ENCODE measurements at regions not wholly inside any gene's neighbourhood (a gene's known extent, or its start where the extent isn't known, plus 50 kb on each side); places are given as distances from the start of the nearest gene placed in this dataset.
"Not testable (repeated sequence)": the region's sequence is repeated elsewhere in the genome, so short reads cannot be mapped to it uniquely, and the experiment has no call there.

DNA sequence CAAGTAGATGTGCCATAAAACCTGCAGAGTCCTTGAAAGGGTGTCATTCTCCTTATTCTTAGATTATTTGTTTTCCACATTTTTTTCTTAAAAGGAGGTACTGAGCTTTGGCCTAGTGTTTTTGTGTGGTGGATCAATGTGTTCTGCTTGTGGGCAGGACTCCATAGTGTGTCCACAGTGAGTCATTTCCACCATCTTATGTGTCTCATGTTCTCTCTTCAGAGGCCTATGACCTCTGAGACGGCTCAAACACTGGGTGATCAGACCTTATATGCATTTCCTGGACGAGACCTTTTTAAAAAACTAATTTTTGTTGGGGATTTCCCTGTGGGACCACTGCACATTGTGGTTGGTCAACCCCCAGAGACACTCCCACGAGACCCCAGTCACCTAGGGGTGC is 93.4 kb downstream of the CHCHD4 start:
- in situ Hi-C loops (cut with HindIII; ENCODE audit: low sequenced_read_pairs) = no loop called here
- H3K4me3 ChIP-seq (ENCODE audit: low read depth, low read length) = no peak overlapping the region
- no peak for DNase-seq (ENCODE audit: low read depth)
- no peak for TF ChIP-seq CTCF (IDR thresholded peaks at IDR 0.05; ENCODE audit: low read depth, low read length, missing control alignments)

DNA sequence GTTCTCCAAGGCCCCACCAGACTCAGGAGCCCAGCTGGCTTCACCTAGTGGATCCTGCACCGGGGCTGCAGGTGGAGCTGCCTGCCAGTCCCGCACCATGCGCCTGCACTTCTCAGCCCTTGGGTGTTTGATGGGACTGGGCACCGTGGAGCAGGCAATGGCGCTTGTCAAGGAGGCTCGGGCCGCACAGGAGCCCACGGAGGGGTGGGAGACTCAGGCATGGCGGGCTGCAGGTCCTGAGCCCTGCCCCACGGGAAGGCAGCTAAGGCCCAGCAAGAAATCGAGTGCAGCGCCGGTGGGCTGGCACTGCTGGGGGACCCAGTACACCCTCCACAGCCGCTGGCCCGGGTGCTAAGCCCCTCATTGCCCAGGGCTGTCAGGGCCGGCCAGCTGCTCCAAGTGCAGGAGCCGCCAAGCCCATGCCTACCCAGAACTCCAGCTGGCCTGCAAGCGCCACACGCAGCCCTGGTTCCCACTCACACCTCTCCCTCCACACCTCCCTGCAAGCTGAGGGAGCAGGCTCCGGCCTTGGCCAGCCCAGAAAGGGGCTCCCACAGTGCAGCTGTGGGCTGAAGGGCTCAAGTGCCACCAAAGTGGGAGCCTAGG is 95.2 kb downstream of the CHCHD4 start:
- H3K4me3 ChIP-seq (ENCODE audit: low read depth, low read length); DNase-seq (ENCODE audit: low read depth); in situ Hi-C loops (cut with HindIII; ENCODE audit: low sequenced_read_pairs): not testable (repeated sequence)

GRCh38 chr3:14028122-14028521 is 96.5 kb downstream of the CHCHD4 start:
- DNase-seq (ENCODE audit: low read depth); in situ Hi-C loops (cut with HindIII; ENCODE audit: low sequenced_read_pairs); H3K4me3 ChIP-seq (ENCODE audit: low read depth, low read length): not testable (repeated sequence)

DNA sequence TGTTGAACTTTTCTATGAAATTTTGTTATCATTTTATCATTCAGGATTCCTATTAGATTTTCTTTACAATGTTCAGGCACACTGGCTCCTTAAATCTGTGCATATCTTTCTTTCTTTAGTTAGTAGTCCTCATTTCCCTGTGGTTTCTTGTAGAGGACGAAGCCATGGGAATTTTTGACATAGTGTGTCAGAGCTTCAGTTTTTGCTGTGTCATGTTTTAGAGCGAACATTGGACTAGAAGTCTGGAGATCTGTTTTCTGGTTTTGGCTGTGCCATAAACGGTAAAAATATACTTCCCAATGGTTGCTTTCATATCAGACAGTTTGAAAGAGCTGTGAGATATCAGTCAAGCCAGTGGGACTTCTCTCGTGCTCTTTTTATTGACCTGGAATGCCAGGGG is 105.2 kb downstream of the CHCHD4 start:
- H3K4me3 ChIP-seq (ENCODE audit: low read depth, low read length) = no peak overlapping the region
- DNase-seq (ENCODE audit: low read depth) = no peak
- in situ Hi-C loops (cut with HindIII; ENCODE audit: low sequenced_read_pairs) = no loop called here
- no peak for TF ChIP-seq CTCF (IDR thresholded peaks at IDR 0.05; ENCODE audit: low read depth, low read length, missing control alignments)

GRCh38 chr3:14016900-14017475 is 107.7 kb downstream of the CHCHD4 start:
- H3K4me3 ChIP-seq (ENCODE audit: low read depth, low read length) = no peak overlapping the region
- no peak for DNase-seq (ENCODE audit: low read depth)
- no peak for TF ChIP-seq CTCF (IDR thresholded peaks at IDR 0.05; ENCODE audit: low read depth, low read length, missing control alignments)
- in situ Hi-C loops (cut with HindIII; ENCODE audit: low sequenced_read_pairs) = no loop called here

DNA sequence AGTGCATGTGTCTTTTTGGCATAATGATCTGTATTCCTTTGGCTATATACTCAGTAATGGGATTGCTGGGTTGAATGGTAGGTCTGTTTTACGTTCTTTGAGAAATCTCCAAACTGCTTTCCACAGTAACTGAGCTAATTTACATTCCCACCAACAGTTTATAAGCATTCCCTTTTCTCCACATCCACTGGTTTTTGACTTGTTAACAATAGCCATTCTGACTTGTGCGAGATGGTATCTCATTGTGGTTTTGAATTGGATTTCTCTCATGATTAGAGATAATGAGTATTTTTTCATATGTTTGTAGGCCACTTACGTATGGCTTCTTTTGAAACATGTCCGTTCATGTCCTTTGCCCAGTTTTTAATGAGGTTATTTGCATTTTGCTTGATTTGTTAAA is 117.7 kb downstream of the CHCHD4 start:
- no peak for TF ChIP-seq CTCF (IDR thresholded peaks at IDR 0.05; ENCODE audit: low read depth, low read length, missing control alignments)
- no peak overlapping the region for H3K4me3 ChIP-seq (ENCODE audit: low read depth, low read length)
- no peak for DNase-seq (ENCODE audit: low read depth)
- in situ Hi-C loops (cut with HindIII; ENCODE audit: low sequenced_read_pairs) = no loop called here

- no peak for TF ChIP-seq CTCF (IDR thresholded peaks at IDR 0.05; ENCODE audit: low read depth, low read length, missing control alignments)
- no peak for DNase-seq (ENCODE audit: low read depth)
- in situ Hi-C loops (cut with HindIII; ENCODE audit: low sequenced_read_pairs) = no loop called here
- no peak overlapping the region for H3K4me3 ChIP-seq (ENCODE audit: low read depth, low read length)
Observed at GRCh38 chr3:14001136-14001535, 121.3 kb upstream of the WNT7A start.

GRCh38 chr3:14000556-14000955 is 120.7 kb upstream of the WNT7A start:
- H3K4me3 ChIP-seq (ENCODE audit: low read depth, low read length) = no peak overlapping the region
- TF ChIP-seq CTCF (IDR thresholded peaks at IDR 0.05; ENCODE audit: low read depth, low read length, missing control alignments) = no peak
- DNase-seq (ENCODE audit: low read depth) = no peak
- in situ Hi-C loops (cut with HindIII; ENCODE audit: low sequenced_read_pairs) = no loop called here
